Body of pancreas (tissue), 4 donors: ENCODE measurements at regions not wholly inside any gene's neighbourhood (a gene's known extent, or its start where the extent isn't known, plus 50 kb on each side); places are given as distances from the start of the nearest gene placed in this dataset.

Experiments used
- ATAC-seq: fragments of 150-250 bp; one replicate; pipeline ENCODE4 v1.9.1; 2016
- DNase-seq, 4 donors: peaks; one replicate each; pipeline ENCODE4 v3.0.0-alpha.2; 2019
- H3K27ac ChIP-seq, 4 donors: fragments of 200-600 bp; sonication (generic); 1 replicate in 3 of 4; 2 replicates in 1 of 4; pipeline versions ENCODE4 v1.5.1 to v1.6.1; 2016 to 2019; ENCODE audit warnings: mild to moderate bottlenecking in 1 of 4, mixed read lengths in 1 of 4, moderate library complexity in 1 of 4
- H3K27me3 ChIP-seq, 2 donors: fragments of 200-600 bp; sonication (generic); one replicate each; pipeline ENCODE4 v1.6.0; 2016; ENCODE audit warnings: mild to moderate bottlenecking in 1 of 2
- H3K36me3 ChIP-seq, 2 donors: fragments of 200-600 bp; sonication (generic); replicated peaks in 1 of 2; 2 replicates each; pipeline ENCODE4 v1.5.1; 2016; ENCODE audit warnings: low read depth in 2 of 2; ENCODE audit not compliant: insufficient read depth in 1 of 2
- H3K4me1 ChIP-seq: fragments of 200-600 bp; sonication (generic); one replicate; pipeline ENCODE4 v1.6.0; 2016
- H3K4me3 ChIP-seq, 2 donors: fragments of 200-600 bp; sonication (generic); 1 replicate in 1 of 2; 2 replicates in 1 of 2; pipeline ENCODE4 v1.5.1; 2016 to 2019
- H3K9me3 ChIP-seq, 3 donors: fragments of 200-600 bp; sonication (generic); 1 replicate in 2 of 3; 2 replicates in 1 of 3; pipeline ENCODE4 v1.5.1; 2016
- POLR2A ChIP-seq, 3 donors: fragments of 450-650 bp; IDR thresholded peaks; one replicate each; pipeline ENCODE4 v1.6.1; 2016; ENCODE audit warnings: antibody characterized with exemption in 3 of 3, mild to moderate bottlenecking in 2 of 3
- WGBS, 2 donors: methylation state at CpG; one replicate each; pipeline ENCODE4 v1.1.5; 2017; 5-methylcytosine and 5-hydroxymethylcytosine counted together
- intact Hi-C: fragments of 100-400 bp; cut with DNase I; formaldehyde crosslinking; loops from one replicate; pipeline ENCODE4 v1.15.1; 2023
- TF ChIP-seq, protein P1 (sequence below), 7 experiments: fragments of 450-650 bp in 4 of 7; fragments of 200-600 bp in 3 of 7; sonication (generic) in 3 of 7; IDR thresholded peaks; one replicate each; pipeline ENCODE4 v1.5.1; 2016 to 2019; ENCODE audit warnings: antibody characterized with exemption in 7 of 7

GRCh38 chr19:29288256-29288655, 75.3 kb upstream of the UQCRFS1 start:
- TF ChIP-seq, protein P1, sequence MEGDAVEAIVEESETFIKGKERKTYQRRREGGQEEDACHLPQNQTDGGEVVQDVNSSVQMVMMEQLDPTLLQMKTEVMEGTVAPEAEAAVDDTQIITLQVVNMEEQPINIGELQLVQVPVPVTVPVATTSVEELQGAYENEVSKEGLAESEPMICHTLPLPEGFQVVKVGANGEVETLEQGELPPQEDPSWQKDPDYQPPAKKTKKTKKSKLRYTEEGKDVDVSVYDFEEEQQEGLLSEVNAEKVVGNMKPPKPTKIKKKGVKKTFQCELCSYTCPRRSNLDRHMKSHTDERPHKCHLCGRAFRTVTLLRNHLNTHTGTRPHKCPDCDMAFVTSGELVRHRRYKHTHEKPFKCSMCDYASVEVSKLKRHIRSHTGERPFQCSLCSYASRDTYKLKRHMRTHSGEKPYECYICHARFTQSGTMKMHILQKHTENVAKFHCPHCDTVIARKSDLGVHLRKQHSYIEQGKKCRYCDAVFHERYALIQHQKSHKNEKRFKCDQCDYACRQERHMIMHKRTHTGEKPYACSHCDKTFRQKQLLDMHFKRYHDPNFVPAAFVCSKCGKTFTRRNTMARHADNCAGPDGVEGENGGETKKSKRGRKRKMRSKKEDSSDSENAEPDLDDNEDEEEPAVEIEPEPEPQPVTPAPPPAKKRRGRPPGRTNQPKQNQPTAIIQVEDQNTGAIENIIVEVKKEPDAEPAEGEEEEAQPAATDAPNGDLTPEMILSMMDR (IDR thresholded peaks at IDR 0.05) = no peak
- TF ChIP-seq POLR2A (IDR thresholded peaks at IDR 0.05) = no peak
- 62 to 73% methylated on average over 4 of the region's 4 CpGs for WGBS, 2 donors
- DNase-seq (no peak), ATAC-seq (no peak)
- no peaks in the 10 kb centered on the region for H3K4me1 ChIP-seq
- no peaks in the 10 kb centered on the region for H3K9me3 ChIP-seq
- intact Hi-C loops = no loop called here
- no peaks in the 10 kb centered on the region for H3K36me3 ChIP-seq
- H3K27ac ChIP-seq = no peak overlapping the region
- no peak overlapping the region for H3K4me3 ChIP-seq
- H3K27me3 ChIP-seq = peaks cover 0 to 4% of the 10 kb centered on the region in 2 donors

DNA sequence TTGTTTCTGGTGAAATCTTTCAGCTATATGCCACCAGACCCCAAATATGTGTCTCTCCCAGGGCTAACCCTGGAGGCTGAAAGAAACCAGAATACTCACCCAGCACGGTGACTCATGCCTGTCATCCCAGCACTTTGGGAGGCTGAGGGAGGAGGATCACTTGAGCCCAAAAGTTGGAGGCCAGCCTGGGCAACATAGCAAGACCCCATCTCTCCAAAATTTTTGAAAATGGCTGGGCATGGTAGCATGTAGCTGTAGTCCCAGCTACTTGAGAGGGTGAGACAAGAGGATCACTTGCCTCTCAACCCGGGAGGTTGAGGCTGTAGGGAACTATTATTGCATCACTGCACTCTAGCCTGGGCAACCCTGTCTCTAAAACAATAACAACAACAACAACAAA, 76.1 kb upstream of the UQCRFS1 start:
- Histone ChIP-seq H3K4me3 (no peak overlapping the region), H3K27me3 (peaks cover 0 to 4% of the 10 kb centered on the region in 2 donors), H3K9me3 (no peaks in the 10 kb centered on the region), H3K36me3 (no peaks in the 10 kb centered on the region), H3K27ac (no peak overlapping the region), H3K4me1 (no peaks in the 10 kb centered on the region)
- intact Hi-C loops = no loop called here
- no peak for TF ChIP-seq POLR2A (IDR thresholded peaks at IDR 0.05)
- TF ChIP-seq, protein P1 (IDR thresholded peaks at IDR 0.05) = no peak
- 77 to 88% methylated on average over 2 of the region's 2 CpGs for WGBS, 2 donors
- ATAC-seq = no peak
- DNase-seq = no peak

GRCh38 chr19:29290853-29291252, 77.9 kb upstream of the UQCRFS1 start:
- no peaks in the 10 kb centered on the region for H3K36me3 ChIP-seq
- WGBS, 2 donors = 40 to 58% methylated on average over 5 of the region's 5 CpGs
- intact Hi-C loops = no loop called here
- no peak overlapping the region for H3K4me3 ChIP-seq
- ATAC-seq = no peak
- peaks cover 0 to 4% of the 10 kb centered on the region in 2 donors for H3K27me3 ChIP-seq
- no peaks in the 10 kb centered on the region for H3K4me1 ChIP-seq
- H3K27ac ChIP-seq = no peak overlapping the region
- no peaks in the 10 kb centered on the region for H3K9me3 ChIP-seq
- TF ChIP-seq, protein P1 (IDR thresholded peaks at IDR 0.05) = no peak
- TF ChIP-seq POLR2A (IDR thresholded peaks at IDR 0.05) = no peak
- DNase-seq = no peak

- intact Hi-C loops = no loop called here
- no peak for DNase-seq
- Histone ChIP-seq H3K36me3 (no peaks in the 10 kb centered on the region), H3K9me3 (no peaks in the 10 kb centered on the region), H3K27ac (no peak overlapping the region), H3K4me3 (no peak overlapping the region), H3K27me3 (peaks cover 0 to 4% of the 10 kb centered on the region in 2 donors), H3K4me1 (no peaks in the 10 kb centered on the region)
- no peak for ATAC-seq
- no peak for TF ChIP-seq POLR2A (IDR thresholded peaks at IDR 0.05)
- TF ChIP-seq, protein P1 (IDR thresholded peaks at IDR 0.05) = no peak
- WGBS, 2 donors = 73 to 83% methylated on average over 5 of the region's 5 CpGs
These were observed 79.2 kb upstream of the UQCRFS1 start for GRCh38 chr19:29292153-29292552.

GRCh38 chr19:29292562-29292961, 79.6 kb upstream of the UQCRFS1 start:
- peaks cover 0 to 4% of the 10 kb centered on the region in 2 donors for H3K27me3 ChIP-seq
- no peaks in the 10 kb centered on the region for H3K4me1 ChIP-seq
- WGBS, 2 donors = 61 to 67% methylated on average over 5 of the region's 5 CpGs
- no peaks in the 10 kb centered on the region for H3K36me3 ChIP-seq
- DNase-seq (no peak), ATAC-seq (no peak)
- no peak overlapping the region for H3K4me3 ChIP-seq
- no peaks in the 10 kb centered on the region for H3K9me3 ChIP-seq
- no peak for TF ChIP-seq POLR2A (IDR thresholded peaks at IDR 0.05)
- TF ChIP-seq, protein P1 (IDR thresholded peaks at IDR 0.05) = no peak
- H3K27ac ChIP-seq = no peak overlapping the region
- intact Hi-C loops = no loop called here
